ENCODE measurements at regions not wholly inside any gene's neighbourhood (a gene's known extent, or its start where the extent isn't known, plus 50 kb on each side); places are given as distances from the start of the nearest gene placed in this dataset.
A peak's percentile ranks its signal among the peaks of the same experiment; 100 is the strongest.
"Not testable (repeated sequence)": the region's sequence is repeated elsewhere in the genome, so short reads cannot be mapped to it uniquely, and the experiment has no call there.

GRCh38 chr18:35815011-35815410, 157.5 kb upstream of the RMP24 start:
- H3K27me3 ChIP-seq (ENCODE audit: control insufficient read depth in 2 of 2, insufficient read depth in 2 of 2, low read length in 2 of 2); H3K9me1 ChIP-seq (replicated peaks; ENCODE audit: control insufficient read depth, extremely low read depth, insufficient read depth, low read length); H3K4me2 ChIP-seq (ENCODE audit: insufficient read depth, low read length); BruUV-seq (replicated peaks); H4K20me1 ChIP-seq (replicated peaks; ENCODE audit: control insufficient read depth, extremely low read depth, insufficient read depth, low read length); H3K27ac ChIP-seq (ENCODE audit: insufficient read depth, low read depth, low read length); H3K9me3 ChIP-seq (replicated peaks; ENCODE audit: control insufficient read depth, insufficient read depth, low read length); DNase-seq (ENCODE audit: low read depth, low spot score); H3K4me3 ChIP-seq (replicated peaks in 1 of 3; ENCODE audit: insufficient read depth in 1 of 3, low read depth in 1 of 3, low read length in 3 of 3); H3K36me3 ChIP-seq (ENCODE audit: control insufficient read depth in 2 of 2, extremely low read depth in 1 of 2, insufficient read depth in 2 of 2, low read length in 2 of 2); dilution Hi-C loops (cut with MboI; ENCODE audit: extremely low pct_ligation_motif_present, low sequenced_read_pairs); intact Hi-C loops (cut with micrococcal nuclease); H3K79me2 ChIP-seq (ENCODE audit: control insufficient read depth, insufficient read depth, low read length); H2AFZ ChIP-seq (ENCODE audit: low read depth, low read length); H3K9ac ChIP-seq (replicated peaks; ENCODE audit: extremely low read depth, insufficient read depth, low read length); POLR2A ChIA-PET; CTCF ChIA-PET: not testable (repeated sequence)
- peaks cover 12% of the 10 kb centered on the region for H3K4me1 ChIP-seq (ENCODE audit: control insufficient read depth, extremely low read depth, insufficient read depth, low read length)
- FAIRE-seq = peak; percentile 15

- intact Hi-C loops (cut with micrococcal nuclease) (no loop called here), dilution Hi-C loops (cut with MboI; ENCODE audit: extremely low pct_ligation_motif_present, low sequenced_read_pairs) (no loop called here)
- no peaks in the 10 kb centered on the region for H3K36me3 ChIP-seq (ENCODE audit: control insufficient read depth in 2 of 2, extremely low read depth in 1 of 2, insufficient read depth in 2 of 2, low read length in 2 of 2)
- ChIA-PET POLR2A (no interaction called here), CTCF (no interaction called here)
- no peak for DNase-seq (ENCODE audit: low read depth, low spot score)
- no peak overlapping the region for H3K9ac ChIP-seq (replicated peaks; ENCODE audit: extremely low read depth, insufficient read depth, low read length)
- H4K20me1 ChIP-seq (replicated peaks; ENCODE audit: control insufficient read depth, extremely low read depth, insufficient read depth, low read length) = no peaks in the 10 kb centered on the region
- H3K4me1 ChIP-seq (ENCODE audit: control insufficient read depth, extremely low read depth, insufficient read depth, low read length) = peaks cover 11% of the 10 kb centered on the region
- no peaks in the 10 kb centered on the region for H3K9me3 ChIP-seq (replicated peaks; ENCODE audit: control insufficient read depth, insufficient read depth, low read length)
- H2AFZ ChIP-seq (ENCODE audit: low read depth, low read length) = no peak overlapping the region
- no peak overlapping the region for H3K27ac ChIP-seq (ENCODE audit: insufficient read depth, low read depth, low read length)
- no TSS peak for BruUV-seq (replicated peaks)
- FAIRE-seq = no peak
- no peaks in the 10 kb centered on the region for H3K79me2 ChIP-seq (ENCODE audit: control insufficient read depth, insufficient read depth, low read length)
- no peaks in the 10 kb centered on the region for H3K9me1 ChIP-seq (replicated peaks; ENCODE audit: control insufficient read depth, extremely low read depth, insufficient read depth, low read length)
- TF ChIP-seq JUN (IDR thresholded peaks at IDR 0.05; ENCODE audit: borderline replicate concordance, insufficient read depth, insufficient read length, low read depth) (no peak), MAX (IDR thresholded peaks at IDR 0.05; ENCODE audit: insufficient read depth, insufficient read length) (no peak), MYC (IDR thresholded peaks at IDR 0.05; ENCODE audit: low read depth, low read length) (no peak), CTCF (IDR thresholded peaks at IDR 0.05; ENCODE audit: extremely low read depth in 1 of 2, insufficient read depth in 1 of 2, low read depth in 1 of 2, low read length in 2 of 2) (no peak), EZH2 (IDR thresholded peaks at IDR 0.05; ENCODE audit: borderline replicate concordance, low read depth, low read length, severe bottlenecking) (no peak), POLR2A (IDR thresholded peaks at IDR 0.05; ENCODE audit: low read depth, low read length) (no peak), GATA2 (IDR thresholded peaks at IDR 0.05; ENCODE audit: insufficient read depth, insufficient read length, low read depth, low read length) (no peak)
- no peak overlapping the region for H3K4me2 ChIP-seq (ENCODE audit: insufficient read depth, low read length)
- H3K27me3 ChIP-seq (ENCODE audit: control insufficient read depth in 2 of 2, insufficient read depth in 2 of 2, low read length in 2 of 2) = peaks cover 1 to 14% of the 10 kb centered on the region in 2 experiments
- H3K4me3 ChIP-seq (replicated peaks in 1 of 3; ENCODE audit: insufficient read depth in 1 of 3, low read depth in 1 of 3, low read length in 3 of 3) = no peak overlapping the region
Observed at GRCh38 chr18:35816003-35816402, 156.5 kb upstream of the RMP24 start.

Measured in endothelial cell of umbilical vein (primary cell).